GM23338 (cell line): ENCODE measurements at regions not wholly inside any gene's neighbourhood (a gene's known extent, or its start where the extent isn't known, plus 50 kb on each side); places are given as distances from the start of the nearest gene placed in this dataset.

Experiments
- ATAC-seq: fragments of 200-7000 bp; cut with Tn5 transposase; 3 replicates; pipeline ENCODE4 v1.9.1; 2020
- DNase-seq: peaks from one replicate; pipeline ENCODE4 v3.0.0-alpha.2; 2015; ENCODE audit warnings: low spot score
- H2AFZ ChIP-seq: fragments of 200-600 bp; sonication (generic); 2 replicates; pipeline ENCODE4 v1.8.0; 2016; ENCODE audit warnings: antibody characterized with exemption, mild to moderate bottlenecking, moderate library complexity
- H3F3A ChIP-seq: fragments of 200-600 bp; sonication (generic); replicated peaks from 2 replicates; pipeline ENCODE4 v1.8.0; 2017; ENCODE audit warnings: antibody characterized with exemption, mixed run types, low read depth
- H3K27ac ChIP-seq: fragments of 200-600 bp; sonication (generic); 2 replicates; pipeline ENCODE4 v1.6.1; 2016; ENCODE audit warnings: low read depth
- H3K27me3 ChIP-seq: fragments of 200-600 bp; sonication (generic); 2 replicates; pipeline ENCODE4 v1.8.0; 2016; ENCODE audit warnings: mild to moderate bottlenecking, mixed run types, moderate library complexity; ENCODE audit not compliant: insufficient read depth
- H3K36me3 ChIP-seq: fragments of 200-600 bp; sonication (generic); 2 replicates; pipeline ENCODE4 v1.8.0; 2016; ENCODE audit warnings: mild to moderate bottlenecking; ENCODE audit not compliant: insufficient read depth
- H3K4me1 ChIP-seq: fragments of 200-600 bp; sonication (generic); 2 replicates; pipeline ENCODE4 v1.8.0; 2016; ENCODE audit warnings: mild to moderate bottlenecking, moderate library complexity; ENCODE audit not compliant: insufficient read depth
- H3K4me2 ChIP-seq: fragments of 200-600 bp; sonication (generic); 2 replicates; pipeline ENCODE4 v1.7.1; 2017; ENCODE audit warnings: mixed run types
- H3K4me3 ChIP-seq: fragments of 200-600 bp; sonication (generic); 2 replicates; pipeline ENCODE4 v1.6.1; 2016; ENCODE audit warnings: mixed run types
- H3K79me2 ChIP-seq: fragments of 200-600 bp; sonication (generic); replicated peaks from 2 replicates; pipeline ENCODE4 v1.8.0; 2017; ENCODE audit warnings: mild to moderate bottlenecking; ENCODE audit not compliant: insufficient read depth
- H3K9me2 ChIP-seq: fragments of 200-600 bp; sonication (generic); 2 replicates; pipeline ENCODE4 v1.8.0; 2017; ENCODE audit not compliant: insufficient read depth
- H4K20me1 ChIP-seq: fragments of 200-600 bp; sonication (generic); replicated peaks from 2 replicates; pipeline ENCODE4 v1.8.0; 2017; ENCODE audit warnings: mild to moderate bottlenecking; ENCODE audit not compliant: insufficient read depth
- H3K27ac Mint-ChIP-seq: 2 replicates; pipeline ENCODE4 v1.8.0; 2020; ENCODE audit warnings: inconsistent platforms, mild to moderate bottlenecking, moderate library complexity, mixed read lengths
- H3K27me3 Mint-ChIP-seq: 3 replicates; pipeline ENCODE4 v1.8.0; 2022; ENCODE audit warnings: low read depth, mild to moderate bottlenecking, moderate library complexity, mixed read lengths, inconsistent platforms; ENCODE audit not compliant: insufficient read depth, poor library complexity
- H3K36me3 Mint-ChIP-seq: 3 replicates; pipeline ENCODE4 v1.8.0; 2021; ENCODE audit warnings: low read depth, mild to moderate bottlenecking, inconsistent platforms, moderate library complexity, mixed read lengths
- H3K4me1 Mint-ChIP-seq: 3 replicates; pipeline ENCODE4 v1.8.0; 2020; ENCODE audit warnings: mild to moderate bottlenecking, inconsistent platforms, mixed read lengths
- H3K4me3 Mint-ChIP-seq: 3 replicates; pipeline ENCODE4 v1.8.0; 2021; ENCODE audit warnings: moderate library complexity, mild to moderate bottlenecking, inconsistent platforms, mixed read lengths
- H3K9me3 Mint-ChIP-seq: 3 replicates; pipeline ENCODE4 v1.8.0; 2020; ENCODE audit warnings: moderate library complexity, mild to moderate bottlenecking, inconsistent platforms, mixed read lengths
- EZH2 ChIP-seq: fragments of 200-600 bp; sonication (generic); IDR thresholded peaks from one replicate; pipeline ENCODE4 v1.8.0; 2017; ENCODE audit warnings: antibody characterized with exemption, mild to moderate bottlenecking, low read depth; ENCODE audit not compliant: unreplicated experiment
- JUNB ChIP-seq: IDR thresholded peaks from one replicate; pipeline ENCODE4 v1.6.1; 2016; ENCODE audit warnings: antibody characterized with exemption; ENCODE audit not compliant: unreplicated experiment
- NANOG ChIP-seq: IDR thresholded peaks from 2 replicates; pipeline ENCODE4 v1.6.1; 2016; ENCODE audit warnings: antibody characterized with exemption, borderline replicate concordance
- POLR2AphosphoS5 ChIP-seq: IDR thresholded peaks from 2 replicates; pipeline ENCODE4 v1.6.1; 2016; ENCODE audit warnings: antibody characterized with exemption, low read depth
- REST ChIP-seq: IDR thresholded peaks from one replicate; pipeline ENCODE4 v1.6.1; 2018; ENCODE audit warnings: antibody characterized with exemption; ENCODE audit not compliant: unreplicated experiment
- ZNF114 ChIP-seq: fragments of 250-450 bp; sonication (Bioruptor Pico); IDR thresholded peaks from 2 replicates; pipeline ENCODE4 v1.5.0; 2020; ENCODE audit warnings: mild to moderate bottlenecking, moderate library complexity
- ZNF331 ChIP-seq: fragments of 250-450 bp; sonication (Bioruptor Pico); IDR thresholded peaks from 2 replicates; pipeline ENCODE4 v1.5.0; 2020; ENCODE audit warnings: low read depth, mild to moderate bottlenecking, moderate library complexity
- ZNF462 ChIP-seq: fragments of 250-450 bp; sonication (Bioruptor Pico); IDR thresholded peaks from 2 replicates; pipeline ENCODE4 v1.5.0; 2020; ENCODE audit warnings: mild to moderate bottlenecking, moderate library complexity

GRCh38 chr7:9958486-9958885 is 1015.2 kb upstream of the PHF14 start (continued):
- TF ChIP-seq ZNF462 (CRISPR knock-in tag): no peak

- Histone ChIP-seq H3K36me3 (no peaks in the 10 kb centered on the region), H3F3A (no peaks in the 10 kb centered on the region), H3K4me1 (peaks cover 6% of the 10 kb centered on the region; the same call in 1 of the 2 replicates), H3K27me3 (no peaks in the 10 kb centered on the region), H3K27ac (no peak overlapping the region), H3K79me2 (no peaks in the 10 kb centered on the region), H3K4me3 (no peak overlapping the region), H2AFZ (no peak overlapping the region), H3K4me2 (no peak overlapping the region), H4K20me1 (no peaks in the 10 kb centered on the region), H3K9me2 (no peaks in the 10 kb centered on the region)
- ATAC-seq (no peak), DNase-seq (no peak)
- Mint-ChIP-seq H3K4me1 (peaks cover 13% of the 10 kb centered on the region; the same call in 2 of the 3 replicates), H3K36me3 (no peaks in the 10 kb centered on the region), H3K27ac (peak overlapping the region; percentile 12; the same call in 1 of the 2 replicates), H3K4me3 (no peak overlapping the region), H3K27me3 (no peaks in the 10 kb centered on the region), H3K9me3 (no peaks in the 10 kb centered on the region)
- TF ChIP-seq POLR2AphosphoS5 (no peak), NANOG (no peak), REST (no peak), ZNF114 (no peak), EZH2 (no peak), ZNF331 (no peak), JUNB (no peak)
These were observed 1013.2 kb upstream of the PHF14 start for GRCh38 chr7:9960460-9960859.
